PC-3 (cell line): ENCODE measurements at regions not wholly inside any gene's neighbourhood (a gene's known extent, or its start where the extent isn't known, plus 50 kb on each side); places are given as distances from the start of the nearest gene placed in this dataset.

Source experiments
- ATAC-seq: fragments of 200-7000 bp; cut with Tn5 transposase; 2 replicates; pipeline ENCODE4 v1.9.1; 2020; ENCODE audit warnings: mild to moderate bottlenecking, moderate library complexity
- BruUV-seq: library from RNA; stranded (reverse); fragments of 400-500 nt; replicated peaks from 2 replicates; lab custom pipeline; 2021; lab: Mats Ljungman, UMichigan
- CTCF ChIA-PET: fragments of 300-600 bp; sonication (Branson Sonifier 250); formaldehyde crosslinking; loops from one replicate; lab custom pipeline; 2022; ENCODE audit warnings: antibody characterized with exemption; lab: Charles Lee
- POLR2A ChIA-PET: fragments of 300-600 bp; sonication (Branson Sonifier 250); formaldehyde crosslinking; loops from one replicate; lab custom pipeline; 2022; ENCODE audit warnings: antibody characterized with exemption; ENCODE audit not compliant: unreplicated experiment; lab: Charles Lee
- DNase-seq: peaks from one replicate; pipeline ENCODE4 v3.0.0-alpha.2; 2015
- H2AFZ ChIP-seq: fragments of 300-600 bp; sonication (generic); 2 replicates; pipeline ENCODE4 v1.6.0; 2016; ENCODE audit warnings: antibody characterized with exemption, low read length
- H3F3A ChIP-seq: fragments of 300-600 bp; sonication (generic); one replicate; pipeline ENCODE4 v1.6.0; 2017; ENCODE audit warnings: antibody characterized with exemption, low read length, control low read depth, mild to moderate bottlenecking; ENCODE audit not compliant: unreplicated experiment
- H3K27ac ChIP-seq: fragments of 300-600 bp; sonication (generic); 2 replicates; pipeline ENCODE4 v1.5.1; 2016; ENCODE audit warnings: mild to moderate bottlenecking, low read length
- H3K27me3 ChIP-seq: fragments of 300-600 bp; sonication (generic); 2 replicates; pipeline ENCODE4 v1.6.1; 2016; ENCODE audit warnings: low read length, mixed read lengths
- H3K36me3 ChIP-seq: fragments of 300-600 bp; sonication (generic); 2 replicates; pipeline ENCODE4 v1.6.1; 2016; ENCODE audit warnings: low read depth, mixed run types, low read length, mixed read lengths
- H3K4me1 ChIP-seq: fragments of 300-600 bp; sonication (generic); 2 replicates; pipeline ENCODE4 v1.5.1; 2016; ENCODE audit warnings: low read length; ENCODE audit not compliant: insufficient read depth
- H3K4me2 ChIP-seq: fragments of 300-600 bp; sonication (generic); 2 replicates; pipeline ENCODE4 v1.6.0; 2016; ENCODE audit warnings: low read length
- H3K4me3 ChIP-seq: fragments of 300-600 bp; sonication (generic); 2 replicates; pipeline ENCODE4 v1.5.1; 2016; ENCODE audit warnings: mild to moderate bottlenecking, low read length, mixed read lengths
- H3K79me2 ChIP-seq: fragments of 300-600 bp; sonication (generic); 2 replicates; pipeline ENCODE4 v1.6.1; 2017; ENCODE audit warnings: low read length, mixed read lengths
- H3K9ac ChIP-seq: fragments of 300-600 bp; sonication (generic); 2 replicates; pipeline ENCODE4 v1.6.0; 2016; ENCODE audit warnings: mild to moderate bottlenecking, low read length
- H3K9me2 ChIP-seq: fragments of 300-600 bp; sonication (generic); replicated peaks from 2 replicates; pipeline ENCODE4 v1.6.1; 2016; ENCODE audit warnings: mixed run types, low read length, mixed read lengths
- H3K9me3 ChIP-seq: fragments of 300-600 bp; sonication (generic); 2 replicates; pipeline ENCODE4 v1.6.1; 2016; ENCODE audit warnings: low read length, mixed read lengths
- H4K20me1 ChIP-seq: fragments of 300-600 bp; sonication (generic); 2 replicates; pipeline ENCODE4 v1.6.1; 2016; ENCODE audit warnings: low read length, mixed read lengths
- CTCF ChIP-seq: fragments of 300-600 bp; sonication (generic); conservative IDR thresholded peaks from 2 replicates; pipeline ENCODE4 v1.5.1; 2017; ENCODE audit warnings: antibody characterized with exemption, low read depth, mild to moderate bottlenecking, low read length
- EZH2 ChIP-seq: fragments of 300-600 bp; sonication (generic); IDR thresholded peaks from one replicate; pipeline ENCODE4 v1.6.1; 2017; ENCODE audit warnings: antibody characterized with exemption, mild to moderate bottlenecking, low read length; ENCODE audit not compliant: unreplicated experiment
- EZH2phosphoT487 ChIP-seq: fragments of 300-600 bp; sonication (generic); IDR thresholded peaks from 2 replicates; pipeline ENCODE4 v1.6.1; 2018; ENCODE audit warnings: mild to moderate bottlenecking, antibody characterized with exemption, low read length, borderline replicate concordance
- intact Hi-C: fragments of 100-400 bp; cut with micrococcal nuclease; formaldehyde crosslinking; loops from 2 replicates; pipeline ENCODE4 v1.9.0; 2023

- no peaks in the 10 kb centered on the region for H3K27me3 ChIP-seq
- H2AFZ ChIP-seq: no peak overlapping the region
- H3K36me3 ChIP-seq: no peaks in the 10 kb centered on the region
- no peaks in the 10 kb centered on the region for H4K20me1 ChIP-seq
- no peaks in the 10 kb centered on the region for H3F3A ChIP-seq
- DNase-seq (no peak), ATAC-seq (no peak)
- intact Hi-C loops: no loop called here
- BruUV-seq: no TSS peak
- H3K9me3 ChIP-seq: no peaks in the 10 kb centered on the region
- H3K79me2 ChIP-seq: no peaks in the 10 kb centered on the region
- CTCF ChIA-PET: no interaction called here
- peaks cover 14% of the 10 kb centered on the region for H3K4me1 ChIP-seq
- no peak overlapping the region for H3K27ac ChIP-seq
- no peak overlapping the region for H3K9ac ChIP-seq
- H3K4me3 ChIP-seq: no peak overlapping the region
- no peak overlapping the region for H3K4me2 ChIP-seq
- TF ChIP-seq EZH2phosphoT487: no peak
- TF ChIP-seq EZH2: no peak
- no peak for TF ChIP-seq CTCF
- POLR2A ChIA-PET: no interaction called here
- no peaks in the 10 kb centered on the region for H3K9me2 ChIP-seq
Measured at GRCh38 chr2:85939131-85939530, 50.3 kb upstream of the ST3GAL5 start.
